NCI-H2029 treated with DMSO at 0.1 percent for 48 hours (cell line): ENCODE measurements at regions not wholly inside any gene's neighbourhood (a gene's known extent, or its start where the extent isn't known, plus 50 kb on each side); places are given as distances from the start of the nearest gene placed in this dataset.

Experiments
- DNase-seq: peaks from one replicate; lab custom pipeline; 2025; lab: John Stamatoyannopoulos, UW

DNA sequence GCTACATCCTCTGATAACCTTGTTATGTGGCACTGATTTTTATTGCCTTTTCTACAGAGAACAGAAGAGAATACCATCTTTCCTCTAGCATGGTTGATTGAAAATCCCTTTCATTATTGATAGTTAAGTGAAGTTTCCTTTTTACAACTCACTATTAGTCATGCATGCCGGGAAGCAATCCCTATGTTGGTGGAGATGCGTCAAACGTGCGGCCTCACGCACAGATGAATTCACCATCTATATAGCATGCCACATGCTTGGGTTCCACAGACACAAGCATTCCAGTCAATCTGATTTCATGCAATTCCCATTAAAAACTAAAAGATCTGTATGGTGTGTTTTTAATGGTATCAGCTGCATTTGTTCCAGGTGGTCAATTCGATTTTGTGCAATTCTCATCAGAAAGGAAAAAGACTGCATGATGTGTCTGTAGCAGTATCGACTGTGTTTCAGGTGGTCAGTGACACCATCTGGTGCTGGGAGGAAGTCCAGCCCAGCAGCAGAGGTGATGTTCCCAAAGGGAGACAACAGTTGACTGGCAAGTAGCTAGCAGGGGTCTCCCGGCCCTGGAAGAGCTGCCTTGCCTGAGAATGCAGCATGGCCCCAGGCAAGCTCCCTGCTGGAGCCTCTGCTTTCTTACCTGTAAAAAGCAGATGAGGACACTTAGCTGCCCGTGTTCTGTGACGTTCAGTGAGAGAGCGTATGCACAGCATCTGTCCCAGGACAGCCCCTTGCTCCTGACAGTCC, 151.3 kb upstream of the NCK2 start:
- no peak for DNase-seq

DNA sequence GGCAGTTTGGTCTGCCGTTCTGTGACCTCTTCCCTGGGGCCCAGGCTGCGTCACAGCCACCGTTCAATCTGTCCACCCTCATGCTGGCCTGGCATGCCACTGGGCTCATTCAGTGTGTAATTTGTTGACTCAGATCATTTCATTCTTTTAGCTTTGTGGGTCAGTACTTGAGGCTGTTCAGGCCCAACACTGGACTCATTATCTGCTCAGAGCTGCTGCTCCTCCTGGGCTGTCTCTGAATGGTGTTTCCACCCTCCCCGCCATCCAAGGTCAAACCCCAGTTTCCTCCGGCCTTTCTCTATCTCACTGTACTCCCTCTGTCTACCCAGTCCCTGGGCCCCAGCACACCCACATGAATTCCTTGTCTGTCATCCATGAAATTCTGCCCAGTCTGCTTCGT, 152.4 kb upstream of the NCK2 start:
- no peak for DNase-seq

DNA sequence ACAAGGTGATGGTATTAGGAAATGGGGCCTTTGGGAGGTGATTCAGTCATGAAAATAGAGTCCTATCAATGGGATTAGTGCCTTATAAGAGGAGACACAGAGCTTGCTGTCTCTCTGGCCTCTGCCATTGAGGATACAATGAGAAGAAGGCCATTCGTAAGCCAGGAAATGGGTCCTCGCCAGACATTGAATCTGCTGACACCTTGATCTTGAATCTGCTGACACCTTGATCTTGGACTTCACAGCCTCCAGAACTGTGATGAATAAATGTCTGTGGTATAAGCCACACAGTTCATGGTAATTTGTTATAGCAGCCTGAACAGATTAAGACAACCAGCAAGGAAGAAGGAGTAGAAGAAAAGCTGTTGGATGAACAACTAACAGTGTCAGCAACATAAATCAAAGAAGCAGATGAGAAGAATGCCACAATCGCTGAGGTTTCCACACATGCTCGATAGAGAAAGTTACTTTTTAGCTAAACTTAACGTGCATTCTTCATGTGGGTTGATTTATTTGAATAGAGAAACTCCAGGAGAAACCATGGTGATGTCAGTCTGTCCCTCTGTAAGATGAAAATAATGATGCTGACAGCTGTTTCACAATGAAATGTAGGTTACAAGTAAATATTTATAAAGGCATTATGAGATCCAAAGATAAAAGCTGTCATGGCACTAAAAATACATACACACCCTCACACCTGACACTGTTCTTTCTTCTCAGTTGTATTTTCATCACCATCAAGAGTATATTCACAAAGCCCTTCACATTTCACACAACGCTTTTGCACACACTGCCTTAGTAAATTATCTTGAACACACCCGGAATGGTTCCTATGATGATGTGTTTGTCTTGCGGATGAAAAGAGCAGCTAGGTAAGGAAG, 153.7 kb upstream of the NCK2 start:
- no peak for DNase-seq

- DNase-seq: no peak
Observed at GRCh38 chr2:105588581-105588980, 156.1 kb upstream of the NCK2 start.

GRCh38 chr2:105587637-105588036, 157.1 kb upstream of the NCK2 start:
- no peak for DNase-seq

DNA sequence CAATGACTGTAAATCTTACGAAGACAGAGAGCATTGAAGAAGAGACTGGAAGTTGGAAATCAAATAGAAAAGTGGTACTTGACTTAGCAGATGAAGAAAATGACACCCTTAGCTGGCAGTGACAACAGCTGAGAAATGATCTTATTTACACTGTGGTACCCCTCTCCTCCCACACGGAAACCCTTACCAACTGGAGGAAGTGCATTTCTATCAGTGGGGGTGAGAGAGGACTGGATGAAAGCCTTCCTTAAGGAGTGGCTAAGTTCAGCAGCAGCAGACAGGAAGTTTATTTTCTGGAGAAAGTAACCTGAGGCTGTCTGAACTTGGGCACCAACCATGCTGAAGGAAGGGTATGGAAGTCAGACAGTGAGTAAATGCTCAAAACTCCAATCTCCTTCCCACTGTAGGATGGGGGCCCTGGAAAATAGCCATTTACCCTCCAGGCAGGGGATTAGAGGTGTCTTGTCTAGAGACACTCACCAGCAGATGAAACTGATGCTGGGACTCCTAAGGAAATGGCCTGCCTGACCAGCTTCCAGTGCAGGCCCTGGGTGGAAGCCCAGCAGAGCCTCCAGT, 160.2 kb upstream of the NCK2 start:
- no peak for DNase-seq

GRCh38 chr2:105582952-105583660, 161.6 kb upstream of the NCK2 start:
- DNase-seq: no peak

GRCh38 chr2:105581555-105581944, 163.2 kb upstream of the NCK2 start:
- no peak for DNase-seq

DNA sequence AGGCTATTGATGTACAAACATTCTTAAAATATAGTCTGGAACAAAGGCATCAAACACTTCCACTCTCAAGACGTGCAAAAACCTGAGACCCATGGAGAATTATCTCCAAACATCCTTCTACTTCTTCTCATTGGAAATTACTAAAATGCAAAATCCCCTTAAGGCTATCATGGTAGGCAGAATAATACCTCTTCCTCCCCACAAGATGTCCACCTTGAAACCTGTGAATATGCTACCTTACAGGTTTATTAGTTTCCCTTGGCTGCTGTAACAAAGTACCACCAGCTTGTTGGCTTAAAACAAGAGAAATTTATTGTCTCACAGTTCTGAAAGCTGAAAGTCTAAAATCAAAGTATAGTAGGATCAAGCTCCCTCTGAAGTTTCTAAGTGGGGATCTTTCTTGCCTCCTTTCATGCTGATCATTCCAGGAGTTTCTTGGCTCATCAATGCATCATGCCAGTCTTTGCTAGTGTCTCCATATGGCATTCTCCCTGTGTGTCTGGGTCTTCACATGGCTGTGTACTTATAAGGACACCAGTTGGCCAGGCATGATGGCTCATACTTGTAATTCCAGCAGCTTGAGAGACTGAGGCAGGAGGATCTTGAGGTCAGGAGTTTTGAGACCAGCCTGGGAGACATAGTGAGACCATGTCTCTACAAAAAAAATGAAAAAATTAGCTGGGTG, 163.7 kb upstream of the NCK2 start:
- no peak for DNase-seq

GRCh38 chr2:105580216-105580615, 164.5 kb upstream of the NCK2 start:
- no peak for DNase-seq

- no peak for DNase-seq
Observed at GRCh38 chr2:105578166-105578565, 166.5 kb upstream of the NCK2 start.

- DNase-seq: no peak
Observed at GRCh38 chr2:105577762-105578161, 166.9 kb upstream of the NCK2 start.

GRCh38 chr2:105576440-105577241, 168.1 kb upstream of the NCK2 start:
- peak; percentile 30 for DNase-seq

DNA sequence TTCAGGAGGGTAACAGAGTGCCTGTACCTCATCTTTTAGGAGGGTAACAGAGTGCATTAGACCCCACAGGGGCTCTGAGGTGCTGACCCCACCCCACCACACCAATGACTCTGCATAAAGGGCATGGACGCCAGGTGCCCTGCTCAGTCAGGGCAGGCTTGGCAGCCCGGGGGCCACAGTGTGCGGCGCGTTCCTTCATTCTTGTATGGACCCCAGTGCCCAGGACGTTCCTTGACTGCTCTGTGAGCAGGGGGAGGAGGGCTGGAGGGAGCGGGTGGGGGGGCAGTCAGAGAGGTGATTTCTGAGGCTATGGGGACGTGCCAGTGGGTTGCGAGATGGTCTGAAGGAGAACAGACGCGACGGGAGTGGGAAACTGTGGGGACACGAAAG, 168.7 kb upstream of the NCK2 start:
- no peak for DNase-seq

DNA sequence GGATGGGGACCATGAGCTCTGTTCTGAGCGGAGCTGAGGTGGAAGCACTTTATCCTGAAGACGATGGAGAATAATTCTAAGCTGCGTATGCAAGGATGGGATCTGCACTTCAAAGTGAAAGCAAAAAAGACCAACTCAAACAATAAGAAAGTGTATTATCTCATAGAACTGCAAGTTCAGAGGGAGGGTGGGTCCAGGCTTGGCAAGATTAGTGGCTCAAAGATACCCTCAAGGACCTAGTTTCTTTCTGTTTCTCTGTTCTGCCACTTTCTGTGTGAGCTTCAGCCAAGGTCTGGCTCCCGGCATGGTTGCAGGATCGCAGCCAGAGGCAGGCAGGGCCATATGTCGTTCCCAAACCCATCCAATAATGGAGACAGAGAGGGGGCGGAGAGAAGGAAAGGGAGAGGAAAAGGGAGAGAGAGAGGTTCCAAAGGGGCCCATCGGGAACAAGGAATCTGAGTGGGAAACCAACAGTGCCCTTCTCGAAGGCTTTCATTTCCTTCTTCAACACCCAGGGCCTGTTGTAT, 169.2 kb upstream of the NCK2 start:
- no peak for DNase-seq

- DNase-seq: no peak
Observed at GRCh38 chr2:105574796-105575344, 169.8 kb upstream of the NCK2 start.

- DNase-seq: peak; percentile 10
Observed at GRCh38 chr2:105573910-105574655, 170.6 kb upstream of the NCK2 start.

DNA sequence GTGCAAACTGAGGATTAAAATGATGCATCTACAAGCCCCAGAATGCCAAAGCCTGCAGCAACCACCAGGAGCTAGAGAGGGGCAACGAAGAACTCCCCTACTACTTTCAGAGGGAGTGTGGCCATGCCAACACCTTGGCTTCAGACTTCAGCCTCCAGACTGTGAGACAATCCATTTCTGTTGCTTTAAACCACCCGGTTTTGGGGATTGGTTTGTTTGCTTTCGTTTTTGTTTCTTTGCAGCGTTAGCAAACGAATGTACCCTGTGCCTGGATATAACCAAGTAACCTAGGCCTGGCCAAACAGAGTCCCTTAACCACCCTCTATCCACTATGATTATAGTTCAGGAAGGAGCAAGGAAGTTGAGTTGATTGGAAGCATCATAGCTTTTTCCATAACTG, 171.2 kb upstream of the NCK2 start:
- no peak for DNase-seq

DNA sequence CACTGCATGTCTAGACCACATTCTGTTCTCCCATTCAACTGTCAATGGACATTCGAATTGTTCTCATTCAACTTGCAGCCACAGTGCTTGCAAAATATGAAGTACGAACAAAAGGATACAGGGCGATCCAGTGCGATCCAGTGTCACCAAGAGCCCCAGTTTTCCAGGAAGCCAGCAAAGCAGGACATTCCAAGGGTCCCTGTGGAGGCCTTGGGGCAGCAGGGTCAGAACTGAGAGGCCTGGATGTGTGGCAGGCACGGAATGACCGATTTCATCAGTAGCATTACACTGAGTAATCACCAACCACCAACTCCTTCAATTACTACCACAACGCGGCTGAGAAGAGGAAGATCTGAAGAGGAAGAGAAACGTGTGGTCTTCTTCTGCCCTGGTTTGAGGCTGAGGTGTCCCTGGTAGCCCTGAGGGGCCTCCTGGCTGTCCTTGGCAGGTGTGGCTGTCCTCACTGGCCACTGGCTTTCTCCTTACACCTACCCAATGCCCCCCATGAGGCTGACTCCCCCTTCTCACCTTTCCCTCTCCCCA, 172.7 kb upstream of the FHL2 start:
- DNase-seq: no peak
